Activated T-helper 1 cell treated with anti-CD3 and anti-CD28 coated beads, Interleukin-12 subunit alpha, Interleukin-12 subunit beta, Interleukin-2, Interleukin-4 antibody, amounts not matched to agents 30 ng/mL and 10 ng/mL and 1 ng/mL, durations not matched to agents 14 hours and 24 hours and 36 hours (primary cell): ENCODE measurements at regions not wholly inside any gene's neighbourhood (a gene's known extent, or its start where the extent isn't known, plus 50 kb on each side); places are given as distances from the start of the nearest gene placed in this dataset.

ENCODE experiments used
- DNase-seq: peaks from one replicate; pipeline ENCODE4 v3.0.0; 2021; ENCODE audit warnings: low spot score
- H3K27ac Mint-ChIP-seq: one replicate; pipeline ENCODE4 v1.8.0; 2021; ENCODE audit warnings: mild to moderate bottlenecking, mixed read lengths
- H3K27me3 Mint-ChIP-seq: one replicate; pipeline ENCODE4 v1.8.0; 2022; ENCODE audit warnings: mild to moderate bottlenecking, moderate library complexity, mixed read lengths; ENCODE audit not compliant: insufficient read depth
- H3K36me3 Mint-ChIP-seq: one replicate; pipeline ENCODE4 v1.8.0; 2021; ENCODE audit warnings: low read depth, mixed read lengths
- H3K4me1 Mint-ChIP-seq: one replicate; pipeline ENCODE4 v1.8.0; 2021; ENCODE audit warnings: low read depth, mixed read lengths
- H3K4me3 Mint-ChIP-seq: one replicate; pipeline ENCODE4 v1.8.0; 2021; ENCODE audit warnings: mild to moderate bottlenecking, moderate library complexity, mixed read lengths
- H3K9me3 Mint-ChIP-seq: one replicate; pipeline ENCODE4 v1.8.0; 2021; ENCODE audit warnings: mixed read lengths
- intact Hi-C: fragments of 100-400 bp; cut with micrococcal nuclease; formaldehyde crosslinking; loops from one replicate; pipeline ENCODE4 v1.15.1; 2024

GRCh38 chr1:98355656-98356383 is 305.7 kb upstream of the SNX7 start:
- peaks cover 3% of the 10 kb centered on the region for H3K9me3 Mint-ChIP-seq
- no peaks in the 10 kb centered on the region for H3K36me3 Mint-ChIP-seq
- no peak overlapping the region for H3K27ac Mint-ChIP-seq
- H3K4me3 Mint-ChIP-seq, result no peak overlapping the region
- DNase-seq, result no peak
- intact Hi-C loops, result no loop called here
- H3K27me3 Mint-ChIP-seq, result peaks cover 1% of the 10 kb centered on the region
- no peaks in the 10 kb centered on the region for H3K4me1 Mint-ChIP-seq

GRCh38 chr1:98352378-98352777 is 309.1 kb upstream of the SNX7 start:
- Mint-ChIP-seq H3K36me3 (no peaks in the 10 kb centered on the region), H3K27me3 (peaks cover 4% of the 10 kb centered on the region), H3K4me1 (no peaks in the 10 kb centered on the region), H3K27ac (no peak overlapping the region), H3K9me3 (no peaks in the 10 kb centered on the region), H3K4me3 (no peak overlapping the region)
- intact Hi-C loops, result no loop called here
- DNase-seq, result no peak

GRCh38 chr1:98351561-98351960 is 310.0 kb upstream of the SNX7 start:
- H3K4me3 Mint-ChIP-seq, result no peak overlapping the region
- no peaks in the 10 kb centered on the region for H3K4me1 Mint-ChIP-seq
- H3K9me3 Mint-ChIP-seq, result no peaks in the 10 kb centered on the region
- no peak for DNase-seq
- peaks cover 4% of the 10 kb centered on the region for H3K27me3 Mint-ChIP-seq
- intact Hi-C loops, result no loop called here
- no peaks in the 10 kb centered on the region for H3K36me3 Mint-ChIP-seq
- no peak overlapping the region for H3K27ac Mint-ChIP-seq

GRCh38 chr1:98345417-98345816 is 316.1 kb upstream of the SNX7 start:
- H3K27ac Mint-ChIP-seq, result no peak overlapping the region
- H3K4me3 Mint-ChIP-seq, result no peak overlapping the region
- H3K9me3 Mint-ChIP-seq, result no peaks in the 10 kb centered on the region
- intact Hi-C loops, result no loop called here
- DNase-seq, result no peak
- no peaks in the 10 kb centered on the region for H3K36me3 Mint-ChIP-seq
- H3K4me1 Mint-ChIP-seq, result no peaks in the 10 kb centered on the region
- H3K27me3 Mint-ChIP-seq, result peaks cover 11% of the 10 kb centered on the region

GRCh38 chr1:98344731-98345130 is 316.8 kb upstream of the SNX7 start:
- Mint-ChIP-seq H3K9me3 (no peaks in the 10 kb centered on the region), H3K27me3 (peaks cover 12% of the 10 kb centered on the region), H3K27ac (no peak overlapping the region), H3K36me3 (no peaks in the 10 kb centered on the region), H3K4me1 (no peaks in the 10 kb centered on the region), H3K4me3 (no peak overlapping the region)
- intact Hi-C loops, result no loop called here
- DNase-seq, result no peak

- no peak for DNase-seq
- Mint-ChIP-seq H3K27me3 (peaks cover 13% of the 10 kb centered on the region), H3K4me1 (no peaks in the 10 kb centered on the region), H3K4me3 (no peak overlapping the region), H3K36me3 (no peaks in the 10 kb centered on the region), H3K27ac (no peak overlapping the region), H3K9me3 (no peaks in the 10 kb centered on the region)
- intact Hi-C loops, result no loop called here
These were observed 319.0 kb upstream of the SNX7 start for GRCh38 chr1:98342566-98342965.

GRCh38 chr1:98340511-98340910 is 321.0 kb upstream of the SNX7 start:
- Mint-ChIP-seq H3K27ac (no peak overlapping the region), H3K4me1 (no peaks in the 10 kb centered on the region), H3K36me3 (no peaks in the 10 kb centered on the region), H3K4me3 (no peak overlapping the region), H3K27me3 (peaks cover 13% of the 10 kb centered on the region), H3K9me3 (no peaks in the 10 kb centered on the region)
- intact Hi-C loops, result no loop called here
- DNase-seq, result no peak

GRCh38 chr1:98336472-98337083 is 324.9 kb upstream of the SNX7 start:
- no peak overlapping the region for H3K4me3 Mint-ChIP-seq
- no peaks in the 10 kb centered on the region for H3K36me3 Mint-ChIP-seq
- H3K4me1 Mint-ChIP-seq, result no peaks in the 10 kb centered on the region
- no peaks in the 10 kb centered on the region for H3K9me3 Mint-ChIP-seq
- no peak for DNase-seq
- no peak overlapping the region for H3K27ac Mint-ChIP-seq
- peaks cover 12% of the 10 kb centered on the region for H3K27me3 Mint-ChIP-seq
- intact Hi-C loops, result no loop called here

- H3K36me3 Mint-ChIP-seq, result no peaks in the 10 kb centered on the region
- no peak overlapping the region for H3K4me3 Mint-ChIP-seq
- peaks cover 5% of the 10 kb centered on the region for H3K27me3 Mint-ChIP-seq
- no peaks in the 10 kb centered on the region for H3K9me3 Mint-ChIP-seq
- H3K4me1 Mint-ChIP-seq, result no peaks in the 10 kb centered on the region
- no peak for DNase-seq
- intact Hi-C loops, result no loop called here
- H3K27ac Mint-ChIP-seq, result no peak overlapping the region
These were observed 327.6 kb upstream of the SNX7 start for GRCh38 chr1:98333936-98334335.

GRCh38 chr1:98333406-98333805 is 328.1 kb upstream of the SNX7 start:
- no peak for DNase-seq
- Mint-ChIP-seq H3K27me3 (peaks cover 6% of the 10 kb centered on the region), H3K9me3 (no peaks in the 10 kb centered on the region), H3K4me3 (no peak overlapping the region), H3K4me1 (no peaks in the 10 kb centered on the region), H3K36me3 (no peaks in the 10 kb centered on the region), H3K27ac (no peak overlapping the region)
- intact Hi-C loops, result no loop called here

GRCh38 chr1:98331718-98332311 is 329.7 kb upstream of the SNX7 start:
- no peaks in the 10 kb centered on the region for H3K9me3 Mint-ChIP-seq
- intact Hi-C loops, result no loop called here
- H3K27ac Mint-ChIP-seq, result no peak overlapping the region
- H3K4me1 Mint-ChIP-seq, result no peaks in the 10 kb centered on the region
- DNase-seq, result no peak
- H3K27me3 Mint-ChIP-seq, result peaks cover 6% of the 10 kb centered on the region
- H3K36me3 Mint-ChIP-seq, result no peaks in the 10 kb centered on the region
- no peak overlapping the region for H3K4me3 Mint-ChIP-seq

- no peak for DNase-seq
- Mint-ChIP-seq H3K27me3 (peaks cover 6% of the 10 kb centered on the region), H3K4me1 (no peaks in the 10 kb centered on the region), H3K36me3 (no peaks in the 10 kb centered on the region), H3K9me3 (no peaks in the 10 kb centered on the region), H3K4me3 (no peak overlapping the region), H3K27ac (no peak overlapping the region)
- intact Hi-C loops, result no loop called here
These were observed 330.3 kb upstream of the SNX7 start for GRCh38 chr1:98331243-98331642.

GRCh38 chr1:98330224-98330623 is 331.3 kb upstream of the SNX7 start:
- no peak overlapping the region for H3K4me3 Mint-ChIP-seq
- no peak overlapping the region for H3K27ac Mint-ChIP-seq
- intact Hi-C loops, result no loop called here
- no peak for DNase-seq
- no peaks in the 10 kb centered on the region for H3K4me1 Mint-ChIP-seq
- H3K9me3 Mint-ChIP-seq, result no peaks in the 10 kb centered on the region
- H3K27me3 Mint-ChIP-seq, result peaks cover 6% of the 10 kb centered on the region
- H3K36me3 Mint-ChIP-seq, result no peaks in the 10 kb centered on the region
